Fibroblast of skin of left biceps (primary cell): ENCODE measurements at regions not wholly inside any gene's neighbourhood (a gene's known extent, or its start where the extent isn't known, plus 50 kb on each side); places are given as distances from the start of the nearest gene placed in this dataset.
A peak's percentile ranks its signal among the peaks of the same experiment; 100 is the strongest.

Source experiments
- DNase-seq, 2 experiments: peaks; one replicate each; pipeline ENCODE4 v3.0.0-alpha.2; 2013; ENCODE audit warnings: low read depth in 2 of 2

GRCh38 chr11:119982517-119983239, 155.2 kb downstream of the TRIM29 start:
- peak; percentile 5 to 12 for DNase-seq

- DNase-seq = no peak
These were observed 157.5 kb downstream of the TRIM29 start for GRCh38 chr11:119980431-119980830.

- no peak for DNase-seq
These were observed 158.2 kb downstream of the TRIM29 start for GRCh38 chr11:119979701-119980100.

GRCh38 chr11:119978696-119979095, 159.2 kb downstream of the TRIM29 start:
- DNase-seq = no peak

- no peak for DNase-seq
These were observed 160.0 kb downstream of the TRIM29 start for GRCh38 chr11:119977881-119978280.

GRCh38 chr11:119977561-119977860, 160.4 kb downstream of the TRIM29 start:
- DNase-seq = no peak

GRCh38 chr11:119976805-119977560, 160.9 kb downstream of the TRIM29 start:
- no peak for DNase-seq

- DNase-seq = no peak
These were observed 162.3 kb downstream of the TRIM29 start for GRCh38 chr11:119975561-119976152.

- DNase-seq = no peak
These were observed 163.4 kb downstream of the TRIM29 start for GRCh38 chr11:119974467-119974866.

- no peak for DNase-seq
These were observed 163.9 kb downstream of the TRIM29 start for GRCh38 chr11:119974051-119974450.

GRCh38 chr11:119972281-119972680, 165.6 kb downstream of the TRIM29 start:
- no peak for DNase-seq

GRCh38 chr11:119970555-119971304, 167.2 kb downstream of the TRIM29 start:
- DNase-seq = no peak

- no peak for DNase-seq
These were observed 173.5 kb downstream of the TRIM29 start for GRCh38 chr11:119964136-119965025.

GRCh38 chr11:119957951-119958350, 180.0 kb downstream of the TRIM29 start:
- DNase-seq = no peak

- DNase-seq = no peak
These were observed 185.5 kb downstream of the TRIM29 start for GRCh38 chr11:119952441-119952840.

- no peak for DNase-seq
These were observed 194.6 kb downstream of the TRIM29 start for GRCh38 chr11:119943298-119943655.

- DNase-seq = no peak
These were observed 195.2 kb downstream of the TRIM29 start for GRCh38 chr11:119942583-119943297.

- DNase-seq = no peak
These were observed 196.1 kb downstream of the TRIM29 start for GRCh38 chr11:119941636-119942411.

- DNase-seq = no peak
These were observed 196.7 kb downstream of the TRIM29 start for GRCh38 chr11:119941171-119941570.

- no peak for DNase-seq
These were observed 197.4 kb downstream of the TRIM29 start for GRCh38 chr11:119940401-119940976.
